NCI-H2196 treated with DMSO at 0.1 percent for 48 hours (cell line): ENCODE measurements at regions not wholly inside any gene's neighbourhood (a gene's known extent, or its start where the extent isn't known, plus 50 kb on each side); places are given as distances from the start of the nearest gene placed in this dataset.

Source experiments
- DNase-seq: peaks from one replicate; lab custom pipeline; 2025; ENCODE audit not compliant: unreplicated experiment; lab: John Stamatoyannopoulos, UW

DNA sequence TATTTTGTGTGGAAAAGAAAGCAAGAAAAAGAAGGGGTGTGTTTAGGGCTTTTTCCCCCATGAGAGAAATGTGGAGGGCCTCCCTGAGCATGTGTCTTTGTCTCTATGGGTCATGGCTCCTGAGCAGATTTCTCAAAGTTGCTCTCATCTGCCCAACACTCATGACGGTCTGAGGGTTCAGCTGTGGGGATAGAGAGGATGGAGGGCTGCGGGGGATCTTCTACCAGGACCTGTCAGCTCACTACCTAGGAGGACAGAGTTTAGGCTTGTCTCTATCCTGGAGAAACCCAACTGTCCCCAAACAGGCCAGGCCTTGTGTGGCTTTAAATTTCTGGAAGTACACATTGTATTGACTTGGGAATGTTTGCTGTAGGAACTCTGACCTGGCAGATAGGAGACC lies 342.2 kb downstream of the MYCN start:
- DNase-seq, result no peak

DNA sequence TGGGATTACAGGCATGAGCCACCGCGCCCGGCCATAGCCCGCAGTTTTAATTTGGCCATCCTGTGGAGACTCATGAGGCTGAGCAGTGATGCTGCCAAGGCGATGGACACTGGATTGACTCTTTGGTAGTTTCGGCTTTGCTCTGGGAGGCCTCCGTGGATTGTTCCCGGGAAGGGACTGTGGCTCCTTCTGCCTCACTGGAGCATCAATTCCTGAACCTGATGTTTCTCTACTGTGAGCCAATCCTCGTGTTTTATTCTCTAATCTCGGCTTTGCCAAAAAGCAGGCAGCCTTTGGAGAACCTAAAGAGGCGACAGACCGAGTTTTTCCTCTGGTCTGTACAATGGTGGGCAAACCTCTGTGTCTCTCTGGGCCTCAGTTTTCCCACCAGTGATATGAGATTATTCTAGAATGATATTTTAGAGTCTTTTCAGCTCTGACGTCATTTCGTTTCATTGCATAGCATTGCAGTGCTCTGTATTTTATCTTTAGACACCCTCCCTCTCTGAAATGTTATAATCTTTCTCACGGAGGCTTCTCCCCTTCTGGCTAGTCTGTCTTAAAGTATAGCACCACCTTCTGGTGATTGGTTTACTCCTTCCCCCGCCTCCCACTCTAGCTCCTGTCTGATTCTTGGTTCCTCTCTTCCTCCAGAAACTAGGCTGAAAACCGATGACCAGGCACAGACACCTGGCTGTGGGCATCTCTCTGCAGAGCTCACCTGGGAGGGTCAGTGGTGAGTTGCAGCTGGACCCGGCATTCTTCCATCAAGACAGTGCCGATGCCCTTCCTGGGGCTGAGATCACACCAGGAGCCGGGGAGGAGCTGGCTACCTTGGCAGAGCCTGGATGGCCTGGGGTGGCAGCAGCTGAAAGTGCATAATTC lies 341.3 kb downstream of the MYCN start:
- no peak for DNase-seq

DNA sequence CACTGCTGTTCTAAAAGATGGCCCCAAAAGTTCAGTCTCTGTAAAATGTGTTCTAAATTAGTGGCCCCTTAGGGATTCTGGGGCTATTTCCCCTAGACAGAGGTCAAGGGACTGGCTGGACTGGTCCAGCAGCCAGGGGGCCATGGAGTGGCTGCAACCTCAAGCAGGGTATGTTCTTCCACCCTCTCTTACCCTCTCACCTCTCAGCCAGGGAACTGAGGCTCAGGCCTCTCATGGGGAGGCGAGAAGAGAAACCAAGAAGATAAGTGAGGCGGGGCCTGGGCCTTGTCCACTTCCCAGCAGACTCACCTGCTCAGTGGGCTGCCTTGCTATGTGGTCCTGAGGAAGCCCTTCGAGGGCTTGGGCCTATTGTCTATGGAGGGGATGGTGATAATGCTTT lies 339.7 kb downstream of the MYCN start:
- DNase-seq, result no peak

GRCh38 chr2:16279641-16280040 lies 339.3 kb downstream of the MYCN start:
- DNase-seq, result no peak

DNA sequence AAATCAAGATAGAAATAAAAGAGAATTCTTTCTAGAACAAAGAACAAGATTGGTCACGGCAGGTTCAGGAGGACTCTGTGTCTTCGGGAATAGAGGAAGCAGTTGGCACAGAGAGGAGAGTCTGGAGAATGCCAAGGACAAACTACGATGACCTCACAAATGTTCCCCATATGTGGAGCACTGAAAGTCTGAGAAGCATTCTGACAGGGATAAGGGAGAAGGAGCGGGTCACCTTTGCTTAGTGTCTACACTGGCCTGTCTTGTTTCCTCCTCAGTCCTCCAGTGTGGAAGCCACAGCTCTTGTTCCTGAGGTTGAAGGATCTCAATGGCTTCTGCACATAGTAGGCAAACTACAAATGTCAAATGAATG lies 338.8 kb downstream of the MYCN start:
- DNase-seq, result no peak

- no peak for DNase-seq
Observed at GRCh38 chr2:16278421-16279200, 338.3 kb downstream of the MYCN start.

DNA sequence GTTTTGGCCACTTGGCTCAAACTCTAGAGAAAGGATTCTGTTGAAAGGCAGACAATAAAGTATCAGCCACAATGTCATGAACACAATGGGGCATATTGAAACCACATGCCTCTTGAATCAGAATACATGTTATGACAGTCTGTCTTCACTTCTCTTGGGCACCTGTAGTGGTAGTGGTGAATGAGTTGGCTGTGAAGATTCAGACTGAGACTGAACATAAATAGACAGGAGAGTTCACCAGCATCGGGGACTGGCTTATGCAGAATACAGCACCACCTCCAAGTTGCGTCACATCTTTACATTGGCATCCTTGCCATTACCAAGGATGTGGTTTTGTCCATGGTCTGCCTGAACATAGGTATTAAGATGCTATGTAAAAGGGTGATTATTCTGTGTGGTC lies 336.8 kb downstream of the MYCN start:
- no peak for DNase-seq

DNA sequence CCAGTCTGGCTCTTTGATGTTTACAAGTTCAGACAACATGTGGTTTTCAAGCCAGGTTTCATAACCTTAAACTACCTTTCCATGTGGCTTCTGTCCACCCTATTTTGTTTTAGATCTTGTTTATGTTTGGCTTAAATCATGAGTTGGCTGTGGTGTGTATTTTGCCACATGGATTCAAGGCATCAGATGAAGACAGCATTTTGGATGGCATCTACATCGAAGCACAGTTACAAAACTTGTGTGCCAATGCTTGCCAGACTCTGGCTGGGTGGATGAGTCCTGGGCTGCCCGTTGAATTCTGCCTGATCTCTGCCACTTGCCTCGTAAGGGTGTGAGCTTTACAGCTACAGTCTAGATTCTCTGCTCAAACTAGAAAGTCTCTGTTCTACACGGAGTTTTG lies 335.3 kb downstream of the MYCN start:
- no peak for DNase-seq

GRCh38 chr2:16275131-16275530 lies 334.8 kb downstream of the MYCN start:
- DNase-seq, result no peak

- no peak for DNase-seq
Observed at GRCh38 chr2:16273111-16273510, 332.8 kb downstream of the MYCN start.

- no peak for DNase-seq
Observed at GRCh38 chr2:16272038-16272788, 331.9 kb downstream of the MYCN start.

DNA sequence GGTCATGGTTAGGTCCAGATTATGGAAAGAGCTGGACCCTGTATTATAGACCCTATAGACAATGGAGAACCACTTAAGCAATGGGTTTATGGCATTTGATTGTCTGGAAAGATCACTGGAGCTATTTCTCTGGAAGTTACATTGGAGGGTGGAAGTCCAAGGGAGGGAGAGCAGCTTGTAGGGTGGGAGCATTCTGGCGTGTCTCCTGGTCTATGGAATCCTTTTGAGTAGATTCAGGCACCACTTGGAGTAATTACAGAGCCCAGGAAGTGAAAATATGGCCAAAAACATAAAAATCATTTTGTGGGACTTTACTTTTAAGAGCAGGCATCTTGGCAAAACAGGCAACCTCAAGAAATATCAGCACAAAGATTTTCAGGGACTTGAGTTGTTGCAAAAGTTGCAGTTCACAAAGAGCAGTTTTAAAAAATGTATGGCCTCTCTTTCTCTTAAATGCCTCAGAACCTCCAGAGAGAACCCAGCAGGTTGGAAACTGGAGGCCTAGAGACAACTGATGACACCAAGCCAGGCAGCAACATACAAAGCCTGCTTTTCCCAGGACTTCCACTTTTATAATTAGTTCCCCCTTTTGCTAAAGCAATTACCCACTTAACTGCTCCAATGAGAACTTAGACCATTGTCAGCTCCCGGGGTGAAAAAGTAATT lies 331.0 kb downstream of the MYCN start:
- no peak for DNase-seq

GRCh38 chr2:16270441-16270840 lies 330.1 kb downstream of the MYCN start:
- DNase-seq, result no peak

DNA sequence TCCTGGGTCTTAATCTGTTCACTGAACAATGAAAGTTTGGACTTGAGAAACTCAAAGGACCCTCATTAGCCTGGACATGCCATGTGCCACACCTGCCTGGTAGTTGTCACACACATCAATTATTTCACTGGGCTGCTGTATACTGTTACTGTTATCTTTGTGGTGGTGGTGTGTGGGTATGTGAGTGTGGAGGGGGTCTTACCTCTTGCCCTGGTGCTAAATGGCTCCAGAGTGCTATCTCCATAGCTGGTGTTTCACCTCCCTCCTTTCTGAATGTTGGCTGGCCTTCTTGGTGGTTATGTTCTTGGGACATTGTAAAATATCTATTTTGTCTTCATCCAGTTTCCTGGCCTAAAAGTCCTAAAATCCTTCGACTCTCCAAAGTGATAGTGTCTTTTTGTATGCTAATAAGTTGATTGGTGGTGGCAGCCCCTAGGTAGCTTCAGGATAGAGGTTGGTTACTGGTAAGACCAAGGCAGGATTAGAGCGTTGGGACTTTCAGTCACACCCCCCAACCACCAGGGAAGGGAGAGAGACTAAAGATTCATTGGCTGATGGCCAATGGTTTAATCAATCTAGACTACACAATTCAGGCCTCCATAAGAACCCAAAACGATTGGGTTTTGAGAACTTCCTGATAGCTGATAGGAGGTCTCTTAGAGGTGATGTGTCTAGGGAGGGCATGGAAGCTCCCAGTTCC lies 328.1 kb downstream of the MYCN start:
- DNase-seq, result no peak

DNA sequence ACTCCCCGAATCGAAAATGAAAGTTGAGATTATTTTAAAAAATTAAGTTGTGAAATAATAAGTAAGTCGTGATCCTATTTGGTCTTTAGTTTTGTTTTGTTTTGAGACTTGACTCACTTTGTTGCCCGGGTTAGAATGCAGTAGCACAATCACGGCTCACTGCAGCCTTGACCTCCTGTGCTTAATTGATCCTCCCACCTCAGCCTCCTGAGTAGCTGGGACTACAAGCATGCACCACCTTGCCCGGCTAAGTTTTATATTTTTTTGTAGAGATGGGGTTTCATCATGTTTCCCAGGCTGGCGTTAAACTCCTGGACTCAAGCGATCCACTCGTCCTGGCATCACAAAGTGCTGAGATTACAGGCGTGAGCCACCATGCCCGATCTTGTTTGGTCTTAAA lies 326.2 kb downstream of the MYCN start:
- DNase-seq, result no peak

- no peak for DNase-seq
Observed at GRCh38 chr2:16264931-16265540, 324.7 kb downstream of the MYCN start.

DNA sequence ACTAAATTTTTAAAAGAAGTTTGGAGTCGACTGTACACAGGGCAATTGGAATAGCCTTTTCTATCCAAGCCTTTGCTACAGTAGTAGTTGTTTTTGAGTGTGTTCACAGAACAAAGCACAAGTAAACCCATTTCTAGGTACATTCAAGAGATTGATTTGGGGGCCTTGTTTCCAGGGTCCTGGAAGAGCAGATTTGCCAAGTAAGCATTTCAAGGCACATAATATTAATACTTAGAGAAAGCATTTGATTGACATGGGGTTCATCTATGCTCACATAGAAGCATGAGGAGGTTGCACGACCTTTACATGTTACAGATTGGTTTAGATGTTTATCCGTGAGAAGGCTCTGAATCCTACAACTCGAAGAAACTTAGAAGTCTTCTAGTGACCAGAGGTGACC lies 324.1 kb downstream of the MYCN start:
- DNase-seq, result no peak

GRCh38 chr2:16263241-16263890 lies 323.0 kb downstream of the MYCN start:
- DNase-seq, result no peak

- no peak for DNase-seq
Observed at GRCh38 chr2:16262526-16263178, 322.3 kb downstream of the MYCN start.
